Activated B cell treated with CpG ODN at 0.5 μM for 24 hours (primary cell): ENCODE measurements at regions not wholly inside any gene's neighbourhood (a gene's known extent, or its start where the extent isn't known, plus 50 kb on each side); places are given as distances from the start of the nearest gene placed in this dataset.

Experiments used
- ATAC-seq: fragments of 200-7000 bp; cut with Tn5 transposase; one replicate; pipeline ENCODE4 v1.10.0; 2021; ENCODE audit warnings: low read depth, mild to moderate bottlenecking, moderate library complexity
- CTCF ChIA-PET: fragments of 350-600 bp; sonication (Branson Sonifier 250); formaldehyde crosslinking; loops from one replicate; lab custom pipeline; 2021; ENCODE audit warnings: antibody characterized with exemption; lab: Charles Lee
- POLR2A ChIA-PET: fragments of 350-600 bp; sonication (Branson Sonifier 250); formaldehyde crosslinking; loops from one replicate; lab custom pipeline; 2021; ENCODE audit warnings: antibody characterized with exemption; lab: Charles Lee
- DNase-seq: peaks from one replicate; pipeline ENCODE4 v3.0.0; 2022
- H3K27ac Mint-ChIP-seq: one replicate; pipeline ENCODE4 v1.8.0; 2020; ENCODE audit warnings: mixed read lengths
- H3K27me3 Mint-ChIP-seq: one replicate; pipeline ENCODE4 v1.8.0; 2021; ENCODE audit warnings: mixed read lengths
- H3K36me3 Mint-ChIP-seq: one replicate; pipeline ENCODE4 v1.8.0; 2021; ENCODE audit warnings: low read depth, mixed read lengths
- H3K4me1 Mint-ChIP-seq: one replicate; pipeline ENCODE4 v1.8.0; 2021; ENCODE audit warnings: mixed read lengths
- H3K4me3 Mint-ChIP-seq: one replicate; pipeline ENCODE4 v1.8.0; 2020; ENCODE audit warnings: mild to moderate bottlenecking, mixed read lengths
- H3K9me3 Mint-ChIP-seq: one replicate; pipeline ENCODE4 v1.8.0; 2020; ENCODE audit warnings: mixed read lengths
- CTCF ChIP-seq: fragments of 200-600 bp; IDR thresholded peaks from one replicate; pipeline ENCODE4 v1.8.0; 2022; ENCODE audit warnings: antibody characterized with exemption, mild to moderate bottlenecking
- intact Hi-C: fragments of 100-400 bp; cut with micrococcal nuclease; formaldehyde crosslinking; loops from one replicate; pipeline ENCODE4 v1.15.1; 2024

GRCh38 chr2:30310371-30310770, 79.0 kb downstream of the LBH start:
- Mint-ChIP-seq H3K27ac (peak overlapping the region; percentile 82), H3K4me3 (peak overlapping the region; percentile 38)

GRCh38 chr2:30310955-30311354, 79.6 kb downstream of the LBH start:
- CTCF ChIA-PET, result interaction anchor here (1.8 kb wide), 1 partner anchor 24 kb away, joined by 4 read pairs; no protein-coding TSS in a partner anchor
- peaks cover 4% of the 10 kb centered on the region for H3K9me3 Mint-ChIP-seq
- H3K27ac Mint-ChIP-seq, result peak overlapping the region; percentile 82
- TF ChIP-seq CTCF, result no peak
- H3K27me3 Mint-ChIP-seq, result no peaks in the 10 kb centered on the region
- H3K4me1 Mint-ChIP-seq, result peaks cover 53% of the 10 kb centered on the region
- no peaks in the 10 kb centered on the region for H3K36me3 Mint-ChIP-seq
- H3K4me3 Mint-ChIP-seq, result peak overlapping the region; percentile 38
- POLR2A ChIA-PET, result interaction anchor here (1.0 to 2.5 kb wide), 8 partner anchors 8 to 79 kb away, joined by 3 to 9 read pairs (median 5); no protein-coding TSS in a partner anchor
- ATAC-seq (peak; percentile 64), DNase-seq (no peak)
- intact Hi-C loops, result loop anchor here (1.0 kb wide), 1 partner anchor 13 kb away; no protein-coding TSS in a partner anchor

More at GRCh38 chr2:30310371-30310770, 79.0 kb downstream of the LBH start:
- no peak for ATAC-seq
- no peak for DNase-seq
- ChIA-PET CTCF (interaction anchor here (1.4 kb wide), 1 partner anchor 9 kb away, joined by 3 read pairs; no protein-coding TSS in a partner anchor), POLR2A (interaction anchor here (0.6 to 2.5 kb wide), 10 partner anchors 9 to 396 kb away, joined by 3 to 9 read pairs (median 4); no protein-coding TSS in a partner anchor)
- Mint-ChIP-seq H3K27me3 (no peaks in the 10 kb centered on the region), H3K36me3 (no peaks in the 10 kb centered on the region), H3K4me1 (peaks cover 49% of the 10 kb centered on the region), H3K9me3 (peaks cover 4% of the 10 kb centered on the region)
- intact Hi-C loops, result no loop called here
- TF ChIP-seq CTCF, result no peak

- TF ChIP-seq CTCF, result no peak
- H3K27me3 Mint-ChIP-seq, result no peaks in the 10 kb centered on the region
- POLR2A ChIA-PET, result interaction anchor here (0.7 to 2.5 kb wide), 7 partner anchors 9 to 30 kb away, joined by 3 to 7 read pairs (median 4); no protein-coding TSS in a partner anchor
- no peak overlapping the region for H3K4me3 Mint-ChIP-seq
- CTCF ChIA-PET, result interaction anchor here (1.8 kb wide), 1 partner anchor 23 kb away, joined by 4 read pairs; no protein-coding TSS in a partner anchor
- H3K4me1 Mint-ChIP-seq, result peaks cover 53% of the 10 kb centered on the region
- peaks cover 4% of the 10 kb centered on the region for H3K9me3 Mint-ChIP-seq
- intact Hi-C loops, result loop anchor here (1.0 kb wide), 1 partner anchor 13 kb away; no protein-coding TSS in a partner anchor
- peak overlapping the region; percentile 71 for H3K27ac Mint-ChIP-seq
- no peak for DNase-seq
- ATAC-seq, result no peak
- no peaks in the 10 kb centered on the region for H3K36me3 Mint-ChIP-seq
Observed at GRCh38 chr2:30311711-30312110, 80.4 kb downstream of the LBH start.

GRCh38 chr2:30312916-30313315, 81.6 kb downstream of the LBH start:
- H3K27ac Mint-ChIP-seq, result no peak overlapping the region
- peaks cover 53% of the 10 kb centered on the region for H3K4me1 Mint-ChIP-seq

More at GRCh38 chr2:30312916-30313315, 81.6 kb downstream of the LBH start:
- no peak overlapping the region for H3K4me3 Mint-ChIP-seq
- TF ChIP-seq CTCF, result no peak
- intact Hi-C loops, result no loop called here
- ATAC-seq (no peak), DNase-seq (no peak)
- no peaks in the 10 kb centered on the region for H3K27me3 Mint-ChIP-seq
- ChIA-PET CTCF (no interaction called here), POLR2A (interaction anchor here (1.2 to 1.4 kb wide), 2 partner anchors 19 to 58 kb away, joined by 3 read pairs; no protein-coding TSS in a partner anchor)
- no peaks in the 10 kb centered on the region for H3K36me3 Mint-ChIP-seq
- H3K9me3 Mint-ChIP-seq, result peaks cover 4% of the 10 kb centered on the region
